Prostate gland (tissue), 2 donors: ENCODE measurements at regions not wholly inside any gene's neighbourhood (a gene's known extent, or its start where the extent isn't known, plus 50 kb on each side); places are given as distances from the start of the nearest gene placed in this dataset.

Experiments used
- CTCF ChIP-seq, 4 experiments: fragments of 200-600 bp in 2 of 4; fragments of 450-650 bp in 2 of 4; sonication (generic) in 2 of 4; IDR thresholded peaks; 1 replicate in 3 of 4; 2 replicates in 1 of 4; pipeline ENCODE4 v1.5.1; 2016 to 2019; ENCODE audit warnings: antibody characterized with exemption in 4 of 4, mild to moderate bottlenecking in 2 of 4, moderate library complexity in 2 of 4
- POLR2A ChIP-seq: fragments of 450-650 bp; IDR thresholded peaks from one replicate; pipeline ENCODE4 v1.6.1; 2016; ENCODE audit warnings: antibody characterized with exemption, mild to moderate bottlenecking

GRCh38 chr2:194674043-194674442 is 983.0 kb upstream of the SLC39A10 start:
- TF ChIP-seq POLR2A: no peak
- TF ChIP-seq CTCF (IDR thresholded peaks at IDR 0.05): no peak
